ENCODE measurements at regions not wholly inside any gene's neighbourhood (a gene's known extent, or its start where the extent isn't known, plus 50 kb on each side); places are given as distances from the start of the nearest gene placed in this dataset.
A peak's percentile ranks its signal among the peaks of the same experiment; 100 is the strongest.

DNA sequence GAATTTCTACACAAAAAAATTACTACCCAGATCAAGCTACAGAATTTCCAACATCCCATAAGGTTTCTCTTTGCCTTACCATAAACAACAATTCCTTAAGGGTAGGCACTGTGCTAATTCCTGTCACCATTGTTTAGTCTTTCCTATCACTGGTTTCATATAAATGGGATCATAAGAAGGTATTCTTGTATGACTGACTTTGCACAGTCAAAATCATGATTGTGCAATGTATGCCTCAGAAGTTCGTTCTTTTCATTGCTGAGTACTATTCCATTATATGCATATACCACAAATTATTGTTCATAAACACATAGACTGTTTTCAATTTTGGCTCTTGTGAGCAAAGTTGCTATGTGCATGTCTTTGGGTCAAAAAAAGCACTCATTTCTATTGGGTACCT lies 611.6 kb upstream of the CADM1 start:
- no peak for DNase-seq (ENCODE audit: low spot score)

DNA sequence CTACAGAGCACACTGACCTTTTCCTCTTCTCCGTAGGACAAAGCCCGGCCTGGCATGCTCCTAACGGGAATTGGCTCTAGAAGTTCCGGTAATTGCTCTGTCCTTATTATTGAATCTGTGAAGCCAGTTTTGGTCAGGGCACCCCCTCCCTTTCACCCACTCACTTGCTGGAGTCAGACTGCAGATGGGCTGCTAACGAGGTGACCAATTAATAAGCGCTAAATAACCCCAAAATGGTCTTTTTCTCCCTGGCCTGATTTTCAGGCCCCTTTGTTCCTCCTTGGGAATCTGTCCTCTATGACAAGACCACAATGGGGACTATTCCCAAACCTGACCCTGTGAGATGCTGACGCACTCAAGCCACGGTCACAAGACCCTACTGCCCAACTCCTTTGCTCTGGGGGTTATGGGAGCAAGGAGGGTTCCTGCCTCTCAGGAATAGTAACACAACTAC lies 610.0 kb upstream of the CADM1 start:
- no peak for DNase-seq (ENCODE audit: low spot score)

DNA sequence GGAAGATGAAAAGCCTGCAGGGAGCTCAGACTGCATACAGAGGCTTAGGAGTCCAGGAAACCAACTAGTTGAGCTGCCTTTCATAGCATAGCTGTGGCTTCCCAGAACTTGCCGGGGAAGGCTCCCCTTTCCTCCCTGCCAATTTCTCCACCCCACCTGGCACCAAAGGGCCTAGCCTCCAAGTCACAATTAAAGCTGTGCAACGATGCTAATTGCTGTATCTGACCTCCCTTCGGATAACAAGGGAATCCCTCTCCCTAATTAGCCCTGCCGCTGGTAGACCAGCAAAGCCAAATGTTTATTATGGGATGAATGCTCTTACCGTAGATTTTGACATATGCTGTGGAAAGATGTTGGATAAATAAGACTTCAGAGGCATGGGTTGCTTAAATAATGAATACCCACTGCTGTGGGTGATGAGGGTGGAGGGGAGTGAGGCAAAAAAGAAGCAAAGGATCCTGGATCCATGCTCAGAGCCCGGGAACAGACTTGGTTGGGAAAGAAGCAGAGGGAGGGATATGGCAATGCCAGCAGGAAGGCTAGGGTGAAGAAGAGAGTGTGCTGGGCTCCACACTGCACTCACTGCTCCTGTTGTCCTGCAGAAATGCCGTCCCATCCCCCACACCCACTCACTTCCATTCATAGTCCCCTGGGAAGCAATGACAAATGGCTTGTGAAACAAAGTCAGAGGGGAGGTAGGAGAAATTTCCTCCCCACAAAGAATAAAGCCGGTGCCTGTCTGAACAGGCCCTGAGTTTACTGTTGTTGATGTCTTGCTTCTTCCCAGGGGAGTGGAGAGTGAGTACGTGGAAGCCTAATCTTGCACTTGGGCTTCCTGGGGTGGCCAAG lies 608.1 kb upstream of the CADM1 start:
- DNase-seq (ENCODE audit: low spot score), result no peak

DNA sequence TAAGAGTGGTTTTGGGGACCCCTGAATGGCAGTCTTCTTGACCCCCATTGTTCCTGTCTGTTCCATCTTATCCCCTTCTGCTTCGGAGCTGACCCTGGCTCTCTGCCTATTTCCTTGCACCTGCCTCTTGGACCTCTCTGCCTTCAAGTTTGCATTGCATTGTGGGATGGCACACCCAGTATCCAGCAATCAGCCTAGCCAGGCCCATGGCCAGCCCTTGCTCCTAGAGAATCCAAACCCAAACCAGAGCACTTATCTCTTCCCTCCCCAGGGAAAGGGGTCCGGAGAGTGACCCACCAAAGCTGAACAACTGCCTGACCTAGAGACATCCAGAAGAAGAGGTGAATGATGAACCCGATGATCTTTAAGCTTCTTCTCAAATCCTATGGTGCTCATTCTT lies 607.3 kb upstream of the CADM1 start:
- no peak for DNase-seq (ENCODE audit: low spot score)

DNA sequence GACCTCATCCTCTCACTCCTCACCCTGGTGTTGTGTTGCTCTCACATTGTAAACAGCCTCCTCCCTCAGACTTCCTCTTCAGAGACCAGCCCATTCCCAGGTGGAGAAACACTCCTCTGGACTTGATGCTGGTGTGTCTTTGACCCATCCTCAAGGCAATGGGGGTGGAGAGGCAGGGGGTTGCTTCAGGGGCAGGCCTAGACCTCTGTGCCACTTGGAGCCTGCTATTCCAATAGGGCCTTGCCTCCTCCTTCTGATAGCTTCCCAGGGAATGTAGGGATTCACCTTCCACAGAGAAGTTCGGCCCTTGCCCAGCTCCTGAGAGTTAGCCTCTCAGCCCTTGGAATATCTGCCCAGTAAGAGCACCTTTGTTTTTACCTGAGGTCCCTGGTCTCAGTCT lies 606.6 kb upstream of the CADM1 start:
- no peak for DNase-seq (ENCODE audit: low spot score)

DNA sequence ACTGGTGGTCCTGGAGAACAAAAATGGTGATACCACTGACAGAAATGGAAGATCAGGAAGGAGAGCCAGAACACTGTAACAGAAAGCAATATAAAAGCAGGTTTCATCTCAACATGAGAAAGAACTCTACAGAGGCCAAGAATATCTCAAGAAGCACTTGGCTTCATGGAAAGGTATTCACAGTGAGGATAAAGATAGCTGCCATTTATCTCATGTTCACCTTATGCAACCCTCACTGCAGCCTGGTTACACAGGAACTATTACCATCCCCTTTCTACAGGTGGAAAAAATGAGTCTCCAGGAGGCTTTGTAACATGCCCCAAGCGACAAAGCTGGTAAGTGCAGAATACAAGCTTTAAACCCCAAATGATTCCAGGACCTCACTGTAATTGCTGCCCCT lies 606.1 kb upstream of the CADM1 start:
- DNase-seq (ENCODE audit: low spot score), result no peak

DNA sequence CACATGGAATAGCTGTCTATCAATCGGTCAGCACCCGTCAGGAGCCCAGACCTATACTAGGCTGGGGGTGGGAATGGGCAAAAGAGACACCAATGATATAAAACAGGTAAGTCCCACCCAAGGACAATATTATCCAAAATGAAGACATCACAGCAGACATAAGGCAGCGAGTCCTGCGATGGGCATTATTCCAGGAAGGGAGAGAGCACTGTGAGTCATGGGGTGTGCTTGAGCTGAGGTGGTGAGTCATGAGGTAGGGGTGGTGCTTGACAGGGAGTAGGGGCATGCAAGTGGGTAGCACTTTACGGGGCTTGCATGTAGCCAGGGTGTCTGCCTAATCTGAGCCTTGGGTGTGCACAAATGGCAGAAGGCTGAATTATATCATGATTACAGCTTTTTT lies 605.0 kb upstream of the CADM1 start:
- DNase-seq (ENCODE audit: low spot score), result peak; percentile 74

DNA sequence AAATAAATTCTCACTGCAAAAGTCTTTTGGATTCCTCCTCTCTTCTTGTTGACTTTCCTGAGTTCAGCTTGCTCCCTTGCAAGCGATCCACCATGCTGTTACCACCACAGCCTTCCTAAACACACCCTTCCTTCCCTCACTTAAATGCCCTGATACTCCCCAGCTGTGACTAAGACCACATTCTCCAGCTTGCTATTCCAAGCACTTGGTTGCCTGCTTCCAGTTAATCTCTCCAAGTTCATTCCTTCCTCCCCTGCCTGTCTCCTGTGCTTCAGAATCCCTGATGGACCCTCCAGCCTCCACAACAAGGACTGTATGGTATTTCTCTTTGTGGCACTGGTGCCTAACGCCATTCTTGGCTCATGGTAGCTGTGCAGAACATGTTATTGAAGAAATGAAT lies 603.9 kb upstream of the CADM1 start:
- no peak for DNase-seq (ENCODE audit: low spot score)

DNA sequence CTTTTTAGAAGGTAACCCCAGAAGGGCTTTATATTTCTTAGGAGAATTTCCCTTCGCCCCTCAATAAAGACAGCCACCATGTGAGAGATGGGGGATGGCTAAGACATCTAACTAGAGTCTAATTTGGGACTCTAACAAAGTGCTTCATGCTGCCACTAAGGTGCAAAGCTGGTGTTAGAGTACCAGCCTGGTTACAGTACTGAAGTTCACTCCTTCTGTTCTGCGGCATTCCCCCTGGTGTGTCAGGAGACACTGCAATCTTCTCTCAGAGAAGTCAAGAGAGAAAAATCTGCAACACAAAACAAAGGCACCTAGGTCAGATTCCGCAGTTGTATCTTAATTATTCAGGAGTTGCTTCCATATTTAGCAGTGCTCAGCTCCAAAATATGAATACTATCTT lies 603.0 kb upstream of the CADM1 start:
- no peak for DNase-seq (ENCODE audit: low spot score)

DNA sequence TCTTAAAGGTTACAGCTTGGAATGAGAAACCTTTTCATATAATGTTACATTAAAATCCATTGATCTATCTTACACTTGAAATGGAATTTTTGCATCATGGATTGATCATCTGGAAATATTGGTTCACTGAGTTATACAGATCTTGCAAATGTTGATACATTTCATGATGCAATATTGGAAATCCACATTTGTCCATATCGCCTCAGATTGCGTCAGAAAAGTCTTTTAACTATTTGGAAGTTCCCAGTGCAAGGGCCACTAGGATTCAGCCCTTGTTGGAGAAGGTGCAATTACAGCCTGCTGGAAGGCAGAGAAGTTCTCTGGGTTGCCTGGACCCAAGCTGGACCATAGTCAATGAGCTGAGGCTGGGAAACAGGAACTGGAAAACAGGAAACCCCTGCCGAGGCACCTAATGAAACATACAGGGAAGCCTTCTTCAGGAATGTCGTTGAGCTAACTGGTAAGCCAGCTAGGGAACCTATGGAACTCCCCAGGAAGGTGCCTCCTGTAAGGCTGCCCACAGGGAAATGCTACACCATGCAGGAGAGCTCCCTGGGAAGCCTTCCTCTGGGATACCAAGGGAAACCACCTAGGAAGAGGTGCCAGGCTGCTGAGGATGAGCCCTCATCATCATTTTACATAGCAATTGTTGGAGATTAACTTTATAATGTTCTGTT lies 600.4 kb upstream of the CADM1 start:
- DNase-seq (ENCODE audit: low spot score), result no peak

DNA sequence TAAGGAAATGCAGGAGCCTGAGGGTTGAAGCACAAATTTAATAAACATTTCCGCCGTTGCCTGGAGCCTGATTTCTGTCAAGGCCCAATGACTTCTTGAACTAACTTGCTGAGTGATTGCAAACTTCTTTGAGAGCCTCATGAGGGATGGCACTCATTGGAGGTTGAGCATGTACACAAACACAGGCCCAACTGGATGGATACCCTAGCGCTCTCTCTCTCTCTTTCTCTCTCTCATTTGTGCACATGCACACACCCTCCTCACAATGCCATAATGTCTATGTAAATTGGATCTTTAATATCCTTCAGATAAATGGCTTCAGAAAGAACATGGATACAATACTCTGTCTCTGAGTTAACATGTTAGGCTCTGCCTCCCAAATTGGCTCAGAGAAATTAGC lies 597.7 kb upstream of the CADM1 start:
- DNase-seq (ENCODE audit: low spot score), result no peak

DNA sequence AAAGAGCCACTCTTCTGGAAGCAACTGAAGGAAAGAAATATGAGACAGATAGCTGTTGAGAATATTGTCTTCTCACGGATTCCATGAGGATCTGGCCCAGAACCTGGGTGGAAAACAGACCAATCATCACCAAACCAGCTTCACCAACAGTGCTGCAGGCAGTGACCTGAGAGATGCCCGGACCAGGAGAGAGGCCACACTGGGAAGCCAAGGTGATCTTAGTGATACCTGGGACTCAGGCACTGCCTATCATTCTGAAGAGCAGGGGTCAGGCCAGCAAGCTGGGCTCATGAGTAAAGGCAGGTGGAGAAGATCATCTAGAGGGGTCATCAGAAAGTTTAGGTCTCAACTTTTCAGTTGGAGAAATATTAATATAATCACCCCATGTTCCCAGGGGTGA lies 595.8 kb upstream of the CADM1 start:
- no peak for DNase-seq (ENCODE audit: low spot score)

DNA sequence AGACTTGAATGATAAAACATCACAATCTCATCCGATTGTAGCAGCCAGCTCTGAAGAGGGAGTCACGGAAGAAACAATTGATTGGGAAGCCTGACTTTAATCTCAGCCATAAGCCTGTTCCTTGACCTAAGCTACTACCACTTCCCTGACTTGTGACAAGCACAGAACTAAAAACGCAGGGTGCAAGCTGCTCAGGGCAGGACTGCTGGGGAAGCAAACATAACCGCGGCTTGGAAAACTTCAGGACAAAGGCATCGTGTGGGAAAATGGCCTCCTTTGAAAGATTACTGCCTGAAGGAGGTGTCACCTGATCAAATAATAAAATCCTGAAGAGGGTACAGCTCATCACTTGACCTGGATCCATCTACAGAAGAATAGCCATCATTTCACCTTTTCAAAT lies 595.3 kb upstream of the CADM1 start:
- no peak for DNase-seq (ENCODE audit: low spot score)

DNA sequence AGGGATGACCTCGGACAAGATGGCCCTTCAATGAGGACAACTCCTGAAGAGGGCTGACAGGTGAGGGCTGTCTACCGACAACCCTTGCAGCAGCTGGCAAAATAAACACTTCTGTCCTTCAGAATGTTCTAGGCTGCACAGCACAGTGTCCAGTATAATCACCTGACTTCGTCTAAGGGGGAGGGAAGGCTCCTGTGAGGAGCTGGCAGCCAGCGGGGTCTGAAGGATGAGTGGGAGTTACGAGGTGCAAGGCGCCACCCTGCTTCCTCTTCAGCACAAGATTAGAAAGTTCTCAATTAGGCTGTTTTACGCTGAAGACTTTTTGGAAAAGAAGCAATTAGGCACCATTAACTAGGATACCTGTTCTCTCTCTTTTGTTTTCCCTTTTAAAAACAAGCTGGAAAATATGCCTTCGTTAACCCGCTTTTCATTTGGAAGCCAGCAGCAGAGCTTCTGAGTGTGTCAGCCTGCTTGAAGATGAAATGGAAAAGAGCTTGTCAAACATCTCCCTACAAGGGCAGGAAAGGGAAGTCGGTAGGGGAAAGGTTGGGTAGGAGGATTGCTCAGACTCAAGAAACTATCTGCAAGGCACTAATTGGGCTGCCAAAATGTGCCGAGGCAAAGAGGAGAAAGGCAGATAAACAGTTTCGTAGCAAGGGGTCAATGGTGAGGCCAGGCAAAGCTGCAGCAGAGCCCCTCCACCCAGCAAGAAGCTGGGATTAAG lies 592.2 kb upstream of the CADM1 start:
- no peak for DNase-seq (ENCODE audit: low spot score)

DNA sequence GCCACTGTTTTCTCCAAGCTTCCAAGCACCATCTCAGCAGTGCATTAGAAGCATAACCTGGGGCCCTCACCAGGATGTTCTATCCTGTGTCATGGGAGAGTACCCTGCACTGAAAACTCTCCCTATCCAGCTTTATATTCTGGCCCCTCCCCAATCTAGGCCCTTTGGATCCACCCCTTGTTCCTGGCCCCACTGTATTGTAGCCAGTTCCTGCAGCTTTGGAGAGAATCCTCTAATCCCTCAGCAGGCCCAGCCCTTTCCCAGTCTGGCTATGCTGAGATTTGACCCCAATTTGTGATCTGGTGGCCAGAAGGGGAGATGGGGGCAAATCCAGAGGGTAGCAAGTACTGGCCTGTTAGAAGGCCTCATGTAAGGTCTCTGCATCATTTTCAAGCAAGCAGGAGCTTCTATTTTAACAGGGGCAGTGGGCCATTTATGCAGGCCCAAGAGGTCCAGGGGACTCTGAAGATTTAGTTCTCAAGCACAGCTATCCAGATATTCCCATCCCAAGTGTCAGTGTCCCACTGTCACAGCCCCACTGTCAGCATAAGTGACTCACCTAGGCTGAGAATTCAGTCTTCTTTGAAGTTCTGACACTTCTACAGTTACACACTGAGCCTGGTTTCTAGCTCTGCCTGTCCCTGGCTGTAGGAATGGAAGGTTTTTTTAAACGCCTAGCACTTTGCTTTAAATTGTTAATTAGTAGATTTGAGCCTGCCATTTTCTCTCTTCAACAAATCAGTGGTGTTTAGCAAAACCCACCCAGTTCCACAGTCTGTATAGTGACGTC lies 589.5 kb upstream of the CADM1 start:
- DNase-seq (ENCODE audit: low spot score), result no peak

DNA sequence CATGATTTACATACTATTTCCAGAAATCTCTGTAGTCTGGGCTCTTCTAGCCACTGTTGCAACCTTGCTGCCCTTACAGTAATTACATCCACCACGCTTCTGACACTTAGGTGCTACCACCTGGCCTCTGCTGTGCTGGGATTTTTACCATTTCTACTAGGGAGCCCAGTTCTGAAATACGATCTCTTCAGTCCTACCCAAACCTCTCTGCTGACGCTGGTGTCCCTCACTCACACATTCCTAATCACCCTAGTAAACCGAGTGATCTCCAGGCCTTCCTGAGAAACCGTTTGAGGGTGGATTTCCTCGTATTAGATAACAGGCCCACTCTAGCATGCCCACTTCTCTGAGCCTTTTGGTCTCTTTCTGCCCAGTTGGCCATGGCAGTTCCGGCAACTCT lies 588.9 kb upstream of the CADM1 start:
- DNase-seq (ENCODE audit: low spot score), result no peak

DNA sequence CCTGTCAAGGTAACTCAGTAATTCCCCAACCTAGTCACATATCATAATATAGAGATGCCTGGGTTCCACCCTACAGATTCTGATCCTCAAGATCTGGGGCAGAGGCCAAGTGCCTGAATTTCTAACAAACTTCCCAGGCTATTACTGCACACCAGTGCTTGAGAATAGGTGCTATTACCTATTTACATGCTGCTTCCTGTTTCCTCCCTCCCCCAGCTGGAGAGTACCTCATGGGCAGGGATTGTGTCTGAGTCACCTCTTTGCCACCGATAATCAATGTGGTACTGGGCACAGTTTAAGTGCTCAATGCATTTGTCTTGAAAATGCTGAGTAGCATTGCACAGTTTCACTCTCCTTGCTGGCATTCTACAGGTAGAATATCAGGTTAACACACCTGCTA lies 582.2 kb upstream of the CADM1 start:
- no peak for DNase-seq (ENCODE audit: low spot score)

DNA sequence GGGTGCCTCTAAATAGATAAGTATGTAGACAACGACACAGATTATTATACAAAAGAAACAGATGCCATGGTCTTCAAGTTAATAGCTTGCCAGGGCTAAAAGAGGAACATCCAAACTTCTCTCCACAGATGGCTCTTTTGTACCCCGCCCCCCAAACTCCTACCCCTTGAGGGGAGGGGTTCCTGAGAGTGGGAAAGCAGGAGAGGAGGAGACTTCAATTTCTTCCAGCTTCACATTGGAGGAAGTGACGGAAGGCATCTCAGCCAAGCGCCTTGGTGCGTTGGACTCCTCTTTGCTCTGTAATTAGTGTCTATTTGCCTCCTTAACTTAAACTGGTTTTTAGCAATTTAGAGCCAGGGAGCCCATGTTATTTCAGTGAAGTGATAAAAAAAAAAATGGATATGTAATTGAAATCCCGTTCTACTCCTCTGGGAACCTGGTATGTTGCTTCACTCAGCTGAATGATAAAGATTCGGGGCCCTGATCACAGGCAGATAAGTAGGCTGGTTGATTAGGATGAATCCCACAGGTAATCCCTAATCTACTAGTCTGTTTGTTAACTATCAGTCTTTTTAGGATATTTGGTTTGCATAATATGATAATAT lies 580.9 kb upstream of the CADM1 start:
- DNase-seq (ENCODE audit: low spot score), result no peak

DNA sequence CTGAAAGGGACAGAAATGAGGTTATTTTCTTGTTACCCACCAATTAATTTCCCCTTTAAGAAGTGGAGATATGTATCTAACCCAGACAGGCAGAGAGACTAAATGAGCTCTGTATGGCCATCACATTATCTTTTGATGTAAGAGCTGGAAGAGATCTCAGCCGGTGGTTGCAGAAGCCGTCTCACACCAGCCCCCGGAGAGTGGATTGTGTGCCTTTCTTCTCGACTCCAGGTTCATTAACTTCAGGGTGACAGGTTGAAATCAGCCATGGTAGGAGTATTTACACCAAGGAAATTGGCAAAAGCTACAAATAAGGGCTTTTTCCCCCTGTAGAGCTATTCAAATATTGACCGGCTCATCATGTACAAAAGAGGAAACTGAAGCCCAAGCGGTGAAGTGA lies 580.3 kb upstream of the CADM1 start:
- no peak for DNase-seq (ENCODE audit: low spot score)

DNA sequence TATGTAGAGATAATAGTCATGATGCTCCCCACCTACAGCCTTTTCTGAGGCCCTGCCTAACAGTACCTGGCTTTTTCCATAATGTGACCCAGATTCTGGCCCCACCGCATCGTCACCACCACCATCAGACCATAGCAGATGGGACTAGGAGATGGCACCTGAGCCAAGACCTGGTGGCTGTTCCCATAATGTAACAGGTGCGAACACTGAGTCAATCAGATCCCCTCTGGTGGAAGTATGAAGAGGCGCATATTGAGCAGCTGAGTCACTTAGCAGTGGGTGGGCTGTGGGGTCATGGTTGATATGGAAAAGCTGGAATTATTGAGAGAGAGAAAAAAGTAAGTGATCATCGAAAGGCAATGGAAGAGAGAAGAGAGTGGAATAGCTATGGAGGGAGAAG lies 578.0 kb upstream of the CADM1 start:
- no peak for DNase-seq (ENCODE audit: low spot score)

DNA sequence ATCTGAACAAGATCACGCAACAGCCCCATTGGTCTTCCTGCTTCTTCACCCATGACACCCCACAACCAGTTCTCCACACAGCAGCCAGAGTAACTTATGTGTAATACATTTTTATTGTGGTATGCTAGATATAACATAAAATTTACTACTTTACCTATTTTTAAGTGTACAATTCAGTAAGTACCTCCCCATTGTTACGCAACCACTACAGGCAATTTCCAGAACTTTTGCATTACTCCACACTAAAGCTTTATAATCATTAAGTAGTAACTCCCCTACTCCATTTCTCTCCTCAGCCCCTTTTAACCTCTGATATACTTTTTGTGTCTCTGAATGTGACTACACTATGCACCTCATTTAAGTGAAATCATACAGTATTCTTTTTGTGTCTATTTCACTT lies 575.4 kb upstream of the CADM1 start:
- no peak for DNase-seq (ENCODE audit: low spot score)

Data from H4 (cell line).